NCI-H2196 (cell line): ENCODE measurements at regions not wholly inside any gene's neighbourhood (a gene's known extent, or its start where the extent isn't known, plus 50 kb on each side); places are given as distances from the start of the nearest gene placed in this dataset.

Source experiments
- DNase-seq: peaks from one replicate; lab custom pipeline; 2025; ENCODE audit not compliant: unreplicated experiment; lab: John Stamatoyannopoulos, UW

DNA sequence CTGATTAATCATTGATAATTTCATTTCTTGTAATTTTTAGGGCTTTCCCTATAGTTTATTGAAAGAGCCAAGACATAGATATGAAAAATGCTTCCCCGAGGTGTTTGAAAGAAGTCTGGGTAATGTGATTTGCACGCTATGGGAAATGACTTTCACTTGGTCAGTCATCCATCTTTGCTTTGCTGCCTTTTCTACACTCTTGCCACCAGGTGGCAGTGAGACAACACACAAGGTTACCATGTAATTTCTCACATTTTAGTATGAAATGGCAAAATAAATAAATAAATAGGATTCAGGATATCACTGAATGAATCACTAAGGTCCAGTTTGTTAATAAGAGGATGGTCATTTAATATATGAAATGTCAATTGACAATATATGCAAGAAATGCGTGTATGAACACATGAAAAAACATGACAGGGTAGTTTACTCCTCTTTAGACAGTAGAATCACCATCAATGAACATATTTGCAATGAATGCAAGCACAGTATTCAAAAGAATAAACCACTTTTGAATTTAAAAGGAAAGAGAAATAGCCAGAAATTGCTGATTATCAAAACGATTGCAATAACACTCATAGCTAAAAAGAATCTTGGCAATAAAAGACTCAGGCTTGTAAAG, 52.2 kb upstream of the KCNH7 start:
- peak; percentile 55 for DNase-seq

DNA sequence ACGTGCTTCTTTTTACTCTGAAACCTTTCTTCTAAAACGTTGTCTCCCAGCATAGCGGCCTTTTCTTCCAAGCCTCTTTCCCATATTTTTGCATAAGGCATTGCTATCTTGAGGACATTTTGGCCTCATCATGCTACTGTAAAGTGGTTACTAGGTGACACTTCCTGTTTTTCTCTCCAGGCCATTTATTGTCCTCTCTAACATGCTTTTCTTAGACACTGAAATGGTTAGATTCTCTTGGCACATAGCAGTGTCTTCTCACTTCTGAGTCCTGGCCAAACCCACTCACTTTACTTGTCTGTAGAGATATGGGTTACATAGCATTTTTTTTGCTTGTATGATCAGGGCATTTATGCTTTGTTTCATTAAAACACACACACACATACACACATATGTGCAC, 50.1 kb upstream of the KCNH7 start:
- peak; percentile 25 for DNase-seq
